ENCODE measurements at regions not wholly inside any gene's neighbourhood (a gene's known extent, or its start where the extent isn't known, plus 50 kb on each side); places are given as distances from the start of the nearest gene placed in this dataset.
"Not testable (repeated sequence)": the region's sequence is repeated elsewhere in the genome, so short reads cannot be mapped to it uniquely, and the experiment has no call there.

GRCh38 chr13:111064661-111065060 lies 50.4 kb upstream of the ARHGEF7 start:
- no peak for DNase-seq (ENCODE audit: low read depth)

DNA sequence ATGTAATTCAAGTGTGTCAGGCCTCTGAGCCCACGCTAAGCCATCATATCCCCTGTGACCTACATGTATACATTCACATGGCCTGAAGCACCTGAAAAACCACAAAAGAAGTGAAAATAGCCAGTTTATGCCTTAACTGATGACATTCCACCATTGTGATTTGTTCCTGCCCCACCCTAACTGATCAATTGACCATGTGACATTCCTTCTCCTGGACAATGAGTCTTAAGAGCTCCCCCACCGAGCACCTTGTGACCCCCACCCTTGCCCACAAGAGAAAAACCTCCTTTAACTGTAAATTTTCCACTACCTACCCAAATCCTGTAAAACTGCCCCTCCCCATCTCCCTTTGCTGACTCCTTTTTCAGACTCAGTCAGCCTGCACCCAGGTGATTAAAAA lies 52.1 kb upstream of the ARHGEF7 start:
- no peak for DNase-seq (ENCODE audit: low read depth)

DNA sequence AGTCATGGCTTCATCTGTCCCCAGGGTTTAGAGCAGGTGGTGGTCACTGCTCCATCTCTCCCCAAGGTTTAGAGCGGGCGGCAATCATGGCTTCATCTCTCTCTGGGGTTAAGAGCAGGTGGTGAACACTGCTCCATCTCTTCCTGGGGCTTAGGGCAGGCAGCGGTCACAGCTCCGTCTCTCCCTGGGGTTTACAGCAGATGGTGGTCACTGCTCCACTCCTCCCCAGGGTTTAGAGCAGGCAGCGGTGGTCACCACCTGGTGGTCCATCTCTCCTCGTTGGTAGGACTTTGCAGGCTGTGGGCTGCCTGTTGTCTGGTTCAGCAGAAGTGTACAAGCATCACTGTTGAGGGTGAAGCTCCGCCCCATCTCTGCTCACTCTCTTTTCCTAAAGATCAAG lies 52.8 kb upstream of the ARHGEF7 start:
- no peak for DNase-seq (ENCODE audit: low read depth)

DNA sequence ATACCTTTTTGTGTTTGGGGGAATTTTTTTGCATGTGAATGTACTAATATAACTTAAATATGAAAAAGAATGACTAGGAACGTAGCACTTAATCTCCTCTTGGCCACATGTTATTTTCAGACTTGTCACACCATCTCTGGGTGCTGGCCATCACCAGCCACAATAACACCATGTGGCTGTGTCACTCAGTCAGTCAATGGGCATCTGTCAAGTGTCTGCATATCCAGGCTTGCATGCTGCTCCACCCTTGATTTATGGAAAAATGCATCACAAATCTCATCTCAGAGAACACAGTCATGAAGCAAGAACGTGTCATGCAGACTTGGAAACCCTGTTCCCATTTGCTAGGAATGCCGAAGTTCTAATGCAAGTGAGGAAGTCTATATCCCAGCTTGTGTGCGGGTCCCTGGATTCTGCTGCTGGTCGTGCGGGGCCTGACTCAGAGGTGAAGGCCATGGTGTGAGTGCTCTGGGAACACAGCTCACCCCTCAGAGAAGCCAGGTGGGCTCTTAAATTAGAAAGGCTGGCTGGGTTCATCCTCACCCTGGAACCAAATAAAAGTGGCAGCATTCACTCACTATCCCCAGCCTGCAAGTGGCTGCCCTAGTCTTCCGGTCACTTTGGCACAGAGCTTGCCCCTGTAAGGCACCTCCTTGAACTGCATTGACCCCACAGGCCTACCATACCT lies 53.6 kb upstream of the ARHGEF7 start:
- no peak for DNase-seq (ENCODE audit: low read depth)

DNA sequence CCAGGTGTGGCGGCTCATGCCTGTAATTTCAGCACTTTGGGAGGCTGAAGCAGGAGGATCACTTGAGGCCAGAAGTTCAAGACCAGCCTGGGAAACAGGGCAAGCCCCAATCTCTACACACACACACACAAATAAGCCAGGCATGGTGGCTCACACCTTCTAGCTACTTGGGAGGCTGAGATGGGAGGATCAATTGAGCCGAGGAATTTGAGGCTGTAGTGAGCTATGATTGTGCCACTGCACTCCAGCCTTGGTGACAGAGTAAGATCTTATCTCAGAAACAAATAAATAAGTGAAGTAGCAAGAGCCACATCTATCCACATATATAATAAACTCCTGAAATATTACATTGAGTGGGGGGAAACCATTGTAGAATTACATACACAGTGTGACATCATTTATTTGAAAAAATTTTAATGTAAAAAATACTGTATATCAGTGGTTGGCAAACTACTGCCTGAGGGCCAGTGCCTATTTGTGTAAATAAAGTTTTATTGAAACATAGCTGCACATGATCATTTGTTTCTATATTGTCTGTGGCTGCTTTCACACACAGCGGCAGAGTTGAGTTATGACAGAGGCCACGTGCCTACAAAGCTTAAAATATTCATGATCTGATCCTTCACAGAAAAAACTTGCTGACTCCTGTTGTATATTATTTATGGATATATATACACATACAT lies 54.7 kb upstream of the ARHGEF7 start:
- DNase-seq (ENCODE audit: low read depth), result no peak

- peak; percentile 58 for DNase-seq (ENCODE audit: low read depth)
Observed at GRCh38 chr13:111058796-111059506, 56.2 kb upstream of the ARHGEF7 start.

- not testable (repeated sequence) for DNase-seq (ENCODE audit: low read depth)
Observed at GRCh38 chr13:111058339-111058738, 56.8 kb upstream of the ARHGEF7 start.

DNA sequence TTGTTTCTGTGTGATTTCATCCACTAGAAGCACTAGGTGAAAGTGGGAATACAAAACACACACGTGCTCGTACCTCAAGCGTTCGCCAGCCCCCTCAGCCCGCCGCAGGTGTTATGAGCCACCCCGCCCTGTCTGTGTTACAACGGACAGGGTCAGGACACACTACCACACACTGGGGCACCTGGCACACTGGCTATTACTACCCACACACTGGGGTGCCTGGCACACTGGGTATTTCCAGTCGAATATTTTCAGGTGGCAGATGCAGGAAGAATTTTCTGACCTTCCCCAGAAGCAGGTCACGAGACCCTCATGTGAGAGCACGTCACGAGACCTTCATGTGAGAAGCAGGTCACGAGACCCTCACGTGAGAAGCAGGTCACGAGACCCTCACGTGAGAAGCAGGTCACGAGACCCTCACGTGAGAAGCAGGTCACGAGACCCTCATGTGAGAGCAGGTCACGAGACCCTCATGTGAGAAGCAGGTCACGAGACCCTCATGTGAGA lies 63.3 kb upstream of the ARHGEF7 start:
- DNase-seq (ENCODE audit: low read depth), result not testable (repeated sequence)

DNA sequence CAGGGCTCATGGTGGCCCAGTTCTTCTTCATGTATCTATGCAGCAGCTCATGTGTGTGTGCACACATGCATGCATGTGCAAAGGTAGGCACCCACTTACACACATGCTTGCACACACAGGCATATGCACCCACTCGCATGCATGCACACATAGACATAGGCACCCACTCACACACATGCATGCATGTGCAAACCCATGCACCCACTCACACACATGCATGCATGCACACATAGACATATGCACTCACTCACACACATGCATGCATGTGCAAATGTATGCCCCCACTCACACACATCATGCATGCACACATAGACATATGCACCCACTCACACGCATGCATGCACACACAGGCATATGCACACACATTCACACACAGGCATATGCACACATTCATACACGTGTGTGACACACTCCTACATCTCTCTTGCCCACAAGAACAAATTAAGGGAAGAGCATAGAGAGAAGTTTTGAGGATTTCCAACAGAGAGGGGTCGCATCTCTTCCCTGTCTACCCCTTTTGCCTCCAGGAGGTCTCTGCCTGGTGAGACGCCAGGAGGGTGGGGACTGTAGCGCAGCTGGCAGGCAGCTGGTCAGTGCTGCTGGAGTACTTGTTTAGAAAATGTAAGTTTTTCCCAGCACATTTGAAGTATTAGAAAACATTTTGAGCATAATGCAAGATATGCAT lies 63.9 kb upstream of the ARHGEF7 start:
- no peak for DNase-seq (ENCODE audit: low read depth)

DNA sequence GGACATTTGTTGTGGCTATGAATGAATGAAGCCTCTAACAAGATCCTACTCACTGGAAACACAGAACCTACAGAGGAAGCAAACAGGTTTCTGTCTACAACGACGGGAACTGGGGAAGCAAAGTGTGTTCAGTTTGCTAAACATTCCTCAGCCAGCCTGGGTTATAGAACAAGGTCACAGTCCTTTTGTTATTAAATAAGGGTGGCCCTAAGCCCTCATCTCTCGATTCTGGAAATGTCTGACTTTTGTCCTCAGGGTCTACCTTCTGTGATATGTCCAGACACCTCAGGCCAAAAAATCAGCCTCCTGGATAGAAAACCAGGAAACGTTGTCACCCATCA lies 64.6 kb upstream of the ARHGEF7 start:
- DNase-seq (ENCODE audit: low read depth), result no peak

GRCh38 chr13:111049791-111050538 lies 65.1 kb upstream of the ARHGEF7 start:
- DNase-seq (ENCODE audit: low read depth), result peak; percentile 19

- no peak for DNase-seq (ENCODE audit: low read depth)
Observed at GRCh38 chr13:111048387-111048786, 66.7 kb upstream of the ARHGEF7 start.

DNA sequence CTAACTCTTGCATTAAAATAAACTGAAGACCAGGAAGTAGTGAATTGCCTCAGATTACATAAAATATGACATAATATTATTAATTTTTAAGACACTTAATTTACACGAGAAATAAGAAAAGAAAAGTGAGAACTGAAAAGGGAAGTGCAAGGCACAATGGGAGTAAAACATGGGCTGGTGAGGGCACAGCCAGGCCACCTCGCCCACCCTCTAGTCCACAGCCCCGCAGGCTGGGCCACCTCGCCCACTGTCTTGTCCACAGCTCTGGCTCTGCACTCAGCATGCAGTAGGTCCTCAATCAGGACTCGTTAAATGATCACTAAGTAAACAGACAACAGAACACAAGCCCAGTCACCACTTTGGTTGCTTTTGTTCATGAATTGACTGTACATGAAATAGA lies 67.8 kb upstream of the ARHGEF7 start:
- no peak for DNase-seq (ENCODE audit: low read depth)

DNA sequence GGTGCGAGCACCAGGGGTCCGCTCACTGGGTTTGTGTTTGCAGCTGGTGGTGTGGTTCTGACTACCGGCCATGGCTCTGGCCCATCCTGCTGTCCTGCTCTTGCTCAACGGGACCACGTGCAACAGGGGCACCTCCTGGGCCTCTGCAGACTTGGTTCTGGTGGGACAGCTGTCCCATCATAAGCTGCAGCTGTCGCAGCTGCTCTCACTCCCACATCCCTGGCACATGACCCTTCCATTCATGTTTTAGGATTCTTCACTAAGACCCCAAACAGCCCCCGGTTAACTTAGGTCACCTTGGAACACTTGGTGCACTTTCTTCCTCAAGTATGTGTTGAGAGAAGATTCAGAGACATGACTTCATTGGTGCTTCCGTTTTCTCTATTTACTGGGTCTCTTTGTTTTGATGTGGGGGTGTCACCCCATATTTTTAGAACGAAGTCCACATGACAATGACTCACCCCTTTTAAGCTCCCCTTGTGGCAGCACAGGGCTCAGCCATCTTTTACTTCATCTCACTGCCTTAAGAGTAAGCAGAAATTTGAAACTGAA lies 68.4 kb upstream of the ARHGEF7 start:
- peak; percentile 39 for DNase-seq (ENCODE audit: low read depth)

- DNase-seq (ENCODE audit: low read depth), result no peak
Observed at GRCh38 chr13:111045170-111045569, 69.9 kb upstream of the ARHGEF7 start.

DNA sequence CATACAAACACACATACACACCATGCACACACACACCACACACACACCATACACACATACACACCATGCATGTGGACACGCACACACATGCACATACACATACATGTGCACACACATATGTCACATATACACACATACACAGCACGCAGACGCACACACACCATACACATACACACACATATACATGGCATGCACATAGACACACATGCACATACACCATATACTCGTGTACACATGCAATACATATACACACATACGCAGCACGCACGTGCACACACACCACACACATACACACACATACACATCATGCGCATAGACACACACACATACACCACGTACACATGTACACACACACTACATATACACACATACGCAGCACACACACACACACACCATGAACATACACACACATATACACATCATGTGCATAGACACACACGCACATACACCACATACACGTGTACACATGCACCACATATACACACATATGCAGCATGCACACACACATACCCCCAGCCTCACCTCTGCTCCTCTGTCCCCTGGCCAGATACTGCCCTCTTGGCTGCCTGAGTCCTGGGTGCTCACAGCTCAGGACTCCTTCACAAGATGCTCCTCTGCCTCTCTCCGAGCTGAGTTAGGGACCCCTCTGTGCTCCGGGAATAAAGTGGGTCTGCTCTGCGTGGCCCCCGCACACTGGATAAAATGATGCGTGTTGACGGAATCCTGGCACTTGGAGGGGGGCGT lies 70.9 kb upstream of the ARHGEF7 start:
- DNase-seq (ENCODE audit: low read depth), result no peak

- DNase-seq (ENCODE audit: low read depth), result peak; percentile 60
Observed at GRCh38 chr13:111043575-111043982, 71.5 kb upstream of the ARHGEF7 start.

DNA sequence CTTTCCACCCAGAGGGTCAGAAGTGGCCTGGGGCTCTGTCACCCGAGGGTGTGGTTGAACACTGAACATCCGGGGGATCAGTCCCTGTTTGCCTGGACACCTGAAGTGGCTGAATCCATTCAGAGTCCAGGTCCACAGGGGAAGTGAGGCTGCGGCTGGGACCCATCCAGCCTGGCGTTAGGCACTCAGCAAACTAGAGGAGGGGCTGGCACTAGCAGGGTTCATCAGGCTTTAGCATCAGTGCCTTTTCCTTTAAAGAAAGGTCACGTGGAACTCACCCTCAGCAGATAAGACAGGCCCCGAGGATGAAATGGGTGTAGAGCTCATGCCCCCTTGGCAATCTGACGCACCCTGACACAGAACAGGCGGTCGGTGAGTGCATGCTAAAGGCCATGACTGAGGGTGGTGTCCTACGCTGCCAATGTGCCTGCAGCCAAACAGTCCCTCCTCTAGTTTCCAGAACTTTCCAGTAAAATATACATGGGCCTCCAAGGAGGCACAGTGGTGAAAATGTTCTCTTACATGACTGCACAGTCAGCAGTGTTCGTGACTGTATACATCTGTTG lies 72.4 kb upstream of the ARHGEF7 start:
- no peak for DNase-seq (ENCODE audit: low read depth)

DNA sequence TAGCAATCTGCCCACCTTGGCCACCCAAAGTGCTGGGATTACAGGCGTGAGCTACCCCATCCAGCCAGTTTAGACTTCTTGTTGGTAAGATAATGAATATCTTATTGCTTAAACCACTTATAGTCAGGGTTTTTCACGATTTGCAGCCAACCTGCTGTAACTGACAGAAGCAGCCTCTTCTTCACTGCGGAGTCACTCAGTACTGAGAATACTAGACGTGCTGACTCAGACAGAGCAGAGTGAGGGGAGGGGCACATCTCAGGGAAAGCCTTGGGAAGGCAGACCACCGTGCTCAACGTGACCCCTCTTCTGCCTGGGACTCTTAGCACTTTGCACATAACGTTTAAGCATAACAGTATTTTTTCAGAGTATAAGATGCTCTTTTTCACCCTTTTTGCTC lies 74.3 kb upstream of the ARHGEF7 start:
- DNase-seq (ENCODE audit: low read depth), result no peak

- DNase-seq (ENCODE audit: low read depth), result no peak
Observed at GRCh38 chr13:111039735-111040134, 75.4 kb upstream of the ARHGEF7 start.
